GM23338 (cell line): ENCODE measurements at regions not wholly inside any gene's neighbourhood (a gene's known extent, or its start where the extent isn't known, plus 50 kb on each side); places are given as distances from the start of the nearest gene placed in this dataset.

ENCODE experiments used
- ATAC-seq: fragments of 200-7000 bp; cut with Tn5 transposase; 3 replicates; pipeline ENCODE4 v1.9.1; 2020
- DNase-seq: peaks from one replicate; pipeline ENCODE4 v3.0.0-alpha.2; 2015; ENCODE audit warnings: low spot score
- H2AFZ ChIP-seq: fragments of 200-600 bp; sonication (generic); 2 replicates; pipeline ENCODE4 v1.8.0; 2016; ENCODE audit warnings: antibody characterized with exemption, mild to moderate bottlenecking, moderate library complexity
- H3F3A ChIP-seq: fragments of 200-600 bp; sonication (generic); replicated peaks from 2 replicates; pipeline ENCODE4 v1.8.0; 2017; ENCODE audit warnings: antibody characterized with exemption, mixed run types, low read depth
- H3K27ac ChIP-seq: fragments of 200-600 bp; sonication (generic); 2 replicates; pipeline ENCODE4 v1.6.1; 2016; ENCODE audit warnings: low read depth
- H3K27me3 ChIP-seq: fragments of 200-600 bp; sonication (generic); 2 replicates; pipeline ENCODE4 v1.8.0; 2016; ENCODE audit warnings: mild to moderate bottlenecking, mixed run types, moderate library complexity; ENCODE audit not compliant: insufficient read depth
- H3K36me3 ChIP-seq: fragments of 200-600 bp; sonication (generic); 2 replicates; pipeline ENCODE4 v1.8.0; 2016; ENCODE audit warnings: mild to moderate bottlenecking; ENCODE audit not compliant: insufficient read depth
- H3K4me1 ChIP-seq: fragments of 200-600 bp; sonication (generic); 2 replicates; pipeline ENCODE4 v1.8.0; 2016; ENCODE audit warnings: mild to moderate bottlenecking, moderate library complexity; ENCODE audit not compliant: insufficient read depth
- H3K4me2 ChIP-seq: fragments of 200-600 bp; sonication (generic); 2 replicates; pipeline ENCODE4 v1.7.1; 2017; ENCODE audit warnings: mixed run types
- H3K4me3 ChIP-seq: fragments of 200-600 bp; sonication (generic); 2 replicates; pipeline ENCODE4 v1.6.1; 2016; ENCODE audit warnings: mixed run types
- H3K79me2 ChIP-seq: fragments of 200-600 bp; sonication (generic); replicated peaks from 2 replicates; pipeline ENCODE4 v1.8.0; 2017; ENCODE audit warnings: mild to moderate bottlenecking; ENCODE audit not compliant: insufficient read depth
- H3K9me2 ChIP-seq: fragments of 200-600 bp; sonication (generic); 2 replicates; pipeline ENCODE4 v1.8.0; 2017; ENCODE audit not compliant: insufficient read depth
- H4K20me1 ChIP-seq: fragments of 200-600 bp; sonication (generic); replicated peaks from 2 replicates; pipeline ENCODE4 v1.8.0; 2017; ENCODE audit warnings: mild to moderate bottlenecking; ENCODE audit not compliant: insufficient read depth
- H3K27ac Mint-ChIP-seq: 2 replicates; pipeline ENCODE4 v1.8.0; 2020; ENCODE audit warnings: inconsistent platforms, mild to moderate bottlenecking, moderate library complexity, mixed read lengths
- H3K27me3 Mint-ChIP-seq: 3 replicates; pipeline ENCODE4 v1.8.0; 2022; ENCODE audit warnings: low read depth, mild to moderate bottlenecking, moderate library complexity, mixed read lengths, inconsistent platforms; ENCODE audit not compliant: insufficient read depth, poor library complexity
- H3K36me3 Mint-ChIP-seq: 3 replicates; pipeline ENCODE4 v1.8.0; 2021; ENCODE audit warnings: low read depth, mild to moderate bottlenecking, inconsistent platforms, moderate library complexity, mixed read lengths
- H3K4me1 Mint-ChIP-seq: 3 replicates; pipeline ENCODE4 v1.8.0; 2020; ENCODE audit warnings: mild to moderate bottlenecking, inconsistent platforms, mixed read lengths
- H3K4me3 Mint-ChIP-seq: 3 replicates; pipeline ENCODE4 v1.8.0; 2021; ENCODE audit warnings: moderate library complexity, mild to moderate bottlenecking, inconsistent platforms, mixed read lengths
- H3K9me3 Mint-ChIP-seq: 3 replicates; pipeline ENCODE4 v1.8.0; 2020; ENCODE audit warnings: moderate library complexity, mild to moderate bottlenecking, inconsistent platforms, mixed read lengths
- CTCF ChIP-seq, 2 experiments: fragments of 200-600 bp in 1 of 2; sonication (generic) in 1 of 2; conservative IDR thresholded peaks; 2 replicates each; pipeline versions ENCODE4 v1.5.1 to v1.6.1; 2016 to 2017; ENCODE audit warnings: antibody characterized with exemption in 2 of 2, low read depth in 2 of 2, mild to moderate bottlenecking in 2 of 2, moderate library complexity in 1 of 2
- ETS1 ChIP-seq: IDR thresholded peaks from 2 replicates; pipeline ENCODE4 v1.6.1; 2016; ENCODE audit warnings: antibody characterized with exemption
- JUNB ChIP-seq: IDR thresholded peaks from one replicate; pipeline ENCODE4 v1.6.1; 2016; ENCODE audit warnings: antibody characterized with exemption; ENCODE audit not compliant: unreplicated experiment
- ZNF114 ChIP-seq: fragments of 250-450 bp; sonication (Bioruptor Pico); IDR thresholded peaks from 2 replicates; pipeline ENCODE4 v1.5.0; 2020; ENCODE audit warnings: mild to moderate bottlenecking, moderate library complexity
- ZNF462 ChIP-seq: fragments of 250-450 bp; sonication (Bioruptor Pico); IDR thresholded peaks from 2 replicates; pipeline ENCODE4 v1.5.0; 2020; ENCODE audit warnings: mild to moderate bottlenecking, moderate library complexity

DNA sequence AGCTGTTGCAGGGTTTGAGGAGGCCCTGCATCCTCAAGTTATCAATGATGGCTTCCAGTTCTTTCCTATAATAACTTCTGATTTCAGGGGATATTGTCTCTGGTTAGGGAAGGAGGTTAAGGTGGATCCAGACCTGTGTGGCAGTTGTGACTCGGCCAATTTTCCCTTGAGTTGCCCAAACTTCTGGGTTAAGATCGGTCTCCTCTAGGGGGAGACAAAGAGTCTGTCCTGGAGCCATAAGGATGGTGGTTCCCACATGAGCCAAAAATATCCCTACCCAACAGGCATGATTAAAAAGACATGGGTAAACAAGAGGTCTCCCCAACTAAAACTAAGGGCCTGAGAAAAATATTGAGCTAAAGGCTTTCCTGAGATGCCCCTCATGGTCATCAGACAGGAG, 227.5 kb upstream of the MDFIC2 start:
- H3K27ac Mint-ChIP-seq, result no peak overlapping the region
- Histone ChIP-seq H3K4me3 (no peak overlapping the region), H3F3A (no peaks in the 10 kb centered on the region), H3K4me1 (0 out of 2 replicates have a peak, but pooled peaks cover 6% of the 10 kb centered on the region), H3K27me3 (no peaks in the 10 kb centered on the region), H3K79me2 (no peaks in the 10 kb centered on the region), H3K9me2 (peaks cover 9% of the 10 kb centered on the region), H3K27ac (no peak overlapping the region), H2AFZ (no peak overlapping the region), H3K36me3 (peaks cover 10% of the 10 kb centered on the region; the same call in 1 of the 2 replicates), H3K4me2 (no peak overlapping the region), H4K20me1 (no peaks in the 10 kb centered on the region)
- ATAC-seq (no peak), DNase-seq (no peak)
- peaks cover 56% of the 10 kb centered on the region for H3K36me3 Mint-ChIP-seq
- H3K4me3 Mint-ChIP-seq, result no peak overlapping the region
- peaks cover 60% of the 10 kb centered on the region for H3K9me3 Mint-ChIP-seq
- TF ChIP-seq ETS1, result no peak
- TF ChIP-seq JUNB, result no peak
- TF ChIP-seq CTCF (conservative IDR thresholded peaks at IDR 0.05; ENCODE audit: low read depth in 2 of 2), result peak; percentile 30 to 50
- TF ChIP-seq ZNF462 (CRISPR knock-in tag), result no peak
- TF ChIP-seq ZNF114, result no peak
- H3K4me1 Mint-ChIP-seq, result peaks cover 6% of the 10 kb centered on the region; the same call in 2 of the 3 replicates
- peaks cover 12% of the 10 kb centered on the region for H3K27me3 Mint-ChIP-seq
